Effector CD8-positive, alpha-beta T cell (primary cell): ENCODE measurements at regions not wholly inside any gene's neighbourhood (a gene's known extent, or its start where the extent isn't known, plus 50 kb on each side); places are given as distances from the start of the nearest gene placed in this dataset.
"Not testable (repeated sequence)": the region's sequence is repeated elsewhere in the genome, so short reads cannot be mapped to it uniquely, and the experiment has no call there.

Experiments used
- DNase-seq: peaks from one replicate; lab custom pipeline; 2025; lab: John Stamatoyannopoulos, UW

DNA sequence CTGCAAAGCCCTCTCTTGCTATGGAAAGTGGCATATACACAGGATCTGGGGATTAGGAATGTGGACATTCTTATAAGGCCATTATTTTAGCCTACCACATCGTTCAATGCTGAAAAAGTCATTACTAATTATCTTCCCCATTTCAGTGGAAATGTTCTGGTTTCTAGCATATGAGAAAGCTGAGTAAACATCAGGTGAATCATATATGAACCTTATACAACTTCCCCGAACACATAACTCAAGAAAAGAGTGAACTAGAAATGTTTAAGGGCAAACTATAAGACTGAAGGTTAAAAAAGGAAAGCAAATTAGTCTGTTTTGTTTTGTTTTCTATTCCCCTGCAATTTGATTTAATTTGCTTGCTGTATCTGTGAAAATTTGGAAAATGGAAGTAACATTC lies 62.5 kb upstream of the SEC22B start:
- not testable (repeated sequence) for DNase-seq

DNA sequence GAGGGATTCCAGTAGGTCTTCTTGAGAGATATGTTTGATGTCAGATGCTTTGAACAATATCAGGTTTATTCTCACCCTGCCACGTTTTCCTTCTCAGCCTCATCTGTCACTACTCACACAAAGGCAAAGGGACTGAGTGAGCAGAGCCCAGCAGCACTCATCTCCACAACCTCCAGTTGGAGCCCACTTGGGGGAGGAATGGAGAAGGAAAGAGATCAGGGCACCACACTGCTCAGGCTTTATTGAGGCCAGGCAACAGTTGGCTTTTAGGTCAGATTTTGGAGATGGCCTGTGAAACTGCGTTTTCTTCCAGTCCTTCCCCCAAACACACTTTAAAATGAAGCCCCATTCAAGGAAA lies 57.3 kb upstream of the SEC22B start:
- DNase-seq, result not testable (repeated sequence)

DNA sequence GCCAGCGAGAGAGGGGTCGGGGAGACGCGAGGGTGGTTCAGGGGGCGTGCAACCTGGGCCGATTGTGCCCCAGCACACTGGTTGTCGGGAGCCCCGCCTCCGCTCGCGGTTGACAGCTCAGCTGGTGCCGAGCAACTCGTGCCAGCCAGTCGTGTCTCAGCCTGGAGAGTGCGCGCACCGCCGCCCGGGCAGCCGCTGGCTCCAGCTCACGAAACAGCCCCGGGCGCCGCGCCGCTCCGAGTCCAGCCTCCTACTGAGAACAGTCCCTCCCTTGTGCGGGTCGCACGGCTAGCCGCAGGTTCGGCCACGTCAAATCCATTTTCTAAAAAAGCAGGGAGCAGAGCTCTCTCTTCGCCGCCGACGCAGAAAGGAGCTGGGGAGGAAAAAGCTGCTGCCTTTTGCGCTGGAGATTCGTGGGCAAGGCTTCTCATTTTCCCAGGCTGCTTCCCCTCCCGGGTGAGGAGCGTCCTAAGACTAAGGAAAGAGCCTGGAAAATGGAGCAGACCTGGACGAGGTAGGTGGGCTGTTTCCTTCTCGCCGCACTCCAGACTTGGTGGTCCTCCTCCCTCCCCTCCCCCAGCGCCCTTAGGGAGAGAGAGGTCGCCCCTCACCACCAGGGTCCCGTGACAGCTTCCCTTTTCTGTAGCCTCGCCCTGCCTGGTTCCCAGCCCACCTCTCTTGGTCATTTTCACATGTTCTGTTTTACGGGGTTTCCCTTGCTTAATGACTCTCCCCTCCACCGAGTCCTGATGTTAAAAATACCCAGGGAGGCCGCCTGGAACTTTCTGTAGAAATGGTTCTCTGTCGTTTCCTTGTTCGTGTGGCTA lies 56.7 kb upstream of the SEC22B start:
- DNase-seq, result not testable (repeated sequence)

DNA sequence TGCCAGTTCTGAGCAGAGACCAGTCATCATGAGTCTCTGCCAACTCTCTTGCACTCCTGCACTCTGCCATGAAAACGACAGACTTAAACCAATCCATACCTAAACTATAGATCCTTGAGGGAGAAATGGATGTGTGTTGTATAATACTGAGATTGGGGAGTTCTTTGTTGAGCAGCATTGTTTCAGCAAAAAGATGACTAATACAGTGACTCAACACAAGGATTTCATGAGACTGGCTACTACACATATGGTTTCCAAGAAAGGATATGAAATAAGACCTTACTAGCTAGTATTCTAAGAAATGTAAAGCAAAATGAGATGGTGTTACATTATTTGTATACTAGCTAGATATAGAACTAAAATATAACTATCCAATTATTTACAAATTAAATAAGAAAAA lies 53.5 kb upstream of the SEC22B start:
- DNase-seq, result not testable (repeated sequence)
